Hepatocyte (in vitro differentiated cells): ENCODE measurements at regions not wholly inside any gene's neighbourhood (a gene's known extent, or its start where the extent isn't known, plus 50 kb on each side); places are given as distances from the start of the nearest gene placed in this dataset.
"Not testable (repeated sequence)": the region's sequence is repeated elsewhere in the genome, so short reads cannot be mapped to it uniquely, and the experiment has no call there.

Experiments used
- CTCF ChIP-seq: fragments of 200-600 bp; sonication (generic); IDR thresholded peaks from 2 replicates; pipeline ENCODE4 v1.5.1; 2016; ENCODE audit warnings: antibody characterized with exemption, mild to moderate bottlenecking; ENCODE audit not compliant: poor library complexity
- EZH2 ChIP-seq: fragments of 200-600 bp; sonication (generic); IDR thresholded peaks from 2 replicates; pipeline ENCODE4 v1.6.1; 2016; ENCODE audit warnings: antibody characterized with exemption, mild to moderate bottlenecking, borderline replicate concordance

- not testable (repeated sequence) for TF ChIP-seq CTCF, EZH2
These were observed 225.7 kb upstream of the MDGA2 start for GRCh38 chr14:47901141-47901540.
